ENCODE measurements at regions not wholly inside any gene's neighbourhood (a gene's known extent, or its start where the extent isn't known, plus 50 kb on each side); places are given as distances from the start of the nearest gene placed in this dataset.

GRCh38 chr3:118707991-118708390 lies 326.7 kb downstream of the IGSF11 start:
- no peak overlapping the region for H3K4me3 ChIP-seq
- no peaks in the 10 kb centered on the region for H3K36me3 ChIP-seq
- H3K9me3 ChIP-seq = no peaks in the 10 kb centered on the region
- intact Hi-C loops (cut with DNase I) = no loop called here
- DNase-seq (ENCODE audit: extremely low spot score in 2 of 2) = no peak
- TF ChIP-seq POLR2A (IDR thresholded peaks at IDR 0.05) (no peak), POLR2AphosphoS5 (IDR thresholded peaks at IDR 0.05; ENCODE audit: insufficient read depth in 1 of 2, low read depth in 1 of 2) (no peak)
- TF ChIP-seq, protein P1, sequence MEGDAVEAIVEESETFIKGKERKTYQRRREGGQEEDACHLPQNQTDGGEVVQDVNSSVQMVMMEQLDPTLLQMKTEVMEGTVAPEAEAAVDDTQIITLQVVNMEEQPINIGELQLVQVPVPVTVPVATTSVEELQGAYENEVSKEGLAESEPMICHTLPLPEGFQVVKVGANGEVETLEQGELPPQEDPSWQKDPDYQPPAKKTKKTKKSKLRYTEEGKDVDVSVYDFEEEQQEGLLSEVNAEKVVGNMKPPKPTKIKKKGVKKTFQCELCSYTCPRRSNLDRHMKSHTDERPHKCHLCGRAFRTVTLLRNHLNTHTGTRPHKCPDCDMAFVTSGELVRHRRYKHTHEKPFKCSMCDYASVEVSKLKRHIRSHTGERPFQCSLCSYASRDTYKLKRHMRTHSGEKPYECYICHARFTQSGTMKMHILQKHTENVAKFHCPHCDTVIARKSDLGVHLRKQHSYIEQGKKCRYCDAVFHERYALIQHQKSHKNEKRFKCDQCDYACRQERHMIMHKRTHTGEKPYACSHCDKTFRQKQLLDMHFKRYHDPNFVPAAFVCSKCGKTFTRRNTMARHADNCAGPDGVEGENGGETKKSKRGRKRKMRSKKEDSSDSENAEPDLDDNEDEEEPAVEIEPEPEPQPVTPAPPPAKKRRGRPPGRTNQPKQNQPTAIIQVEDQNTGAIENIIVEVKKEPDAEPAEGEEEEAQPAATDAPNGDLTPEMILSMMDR (IDR thresholded peaks at IDR 0.05) = no peak
- no peak overlapping the region for H3K27ac ChIP-seq
- no peaks in the 10 kb centered on the region for H3K27me3 ChIP-seq
- H3K4me1 ChIP-seq = no peaks in the 10 kb centered on the region

GRCh38 chr3:118710532-118710931 lies 324.1 kb downstream of the IGSF11 start:
- H3K27me3 ChIP-seq = no peaks in the 10 kb centered on the region
- TF ChIP-seq POLR2A (IDR thresholded peaks at IDR 0.05) (no peak), POLR2AphosphoS5 (IDR thresholded peaks at IDR 0.05; ENCODE audit: insufficient read depth in 1 of 2, low read depth in 1 of 2) (no peak)
- TF ChIP-seq, protein P1 (IDR thresholded peaks at IDR 0.05) = no peak
- no peak overlapping the region for H3K4me3 ChIP-seq
- intact Hi-C loops (cut with DNase I) = no loop called here
- H3K36me3 ChIP-seq = no peaks in the 10 kb centered on the region
- no peaks in the 10 kb centered on the region for H3K4me1 ChIP-seq
- H3K27ac ChIP-seq = no peak overlapping the region
- DNase-seq (ENCODE audit: extremely low spot score in 2 of 2) = no peak
- no peaks in the 10 kb centered on the region for H3K9me3 ChIP-seq

GRCh38 chr3:118713502-118714207 lies 321.0 kb downstream of the IGSF11 start:
- H3K9me3 ChIP-seq = no peaks in the 10 kb centered on the region
- H3K27me3 ChIP-seq = no peaks in the 10 kb centered on the region
- intact Hi-C loops (cut with DNase I) = no loop called here
- no peak overlapping the region for H3K27ac ChIP-seq
- no peaks in the 10 kb centered on the region for H3K4me1 ChIP-seq
- no peaks in the 10 kb centered on the region for H3K36me3 ChIP-seq
- H3K4me3 ChIP-seq = no peak overlapping the region
- no peak for DNase-seq (ENCODE audit: extremely low spot score in 2 of 2)
- TF ChIP-seq POLR2AphosphoS5 (IDR thresholded peaks at IDR 0.05; ENCODE audit: insufficient read depth in 1 of 2, low read depth in 1 of 2) (no peak), POLR2A (IDR thresholded peaks at IDR 0.05) (no peak)
- TF ChIP-seq, protein P1 (IDR thresholded peaks at IDR 0.05) = no peak

DNA sequence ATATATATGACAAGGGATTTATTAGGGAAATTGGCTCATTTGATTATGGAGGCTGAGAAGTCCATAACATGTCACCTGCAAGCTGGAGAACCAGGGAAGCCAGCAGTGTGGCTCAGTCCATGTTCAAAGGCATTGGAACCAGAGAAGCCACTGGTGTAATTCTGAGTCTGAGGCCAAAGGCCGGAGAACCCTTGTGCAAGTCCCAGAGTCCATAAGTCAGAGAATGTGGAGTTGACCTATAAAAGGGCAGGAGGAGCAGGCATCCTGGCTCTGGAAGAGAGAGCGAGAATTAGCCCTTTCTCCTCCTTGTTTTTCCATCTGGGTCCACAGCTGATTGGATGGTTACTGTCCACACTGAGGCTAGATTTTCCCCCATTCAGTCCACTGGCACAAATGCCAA lies 319.8 kb downstream of the IGSF11 start:
- no peak for DNase-seq (ENCODE audit: extremely low spot score in 2 of 2)
- TF ChIP-seq POLR2AphosphoS5 (IDR thresholded peaks at IDR 0.05; ENCODE audit: insufficient read depth in 1 of 2, low read depth in 1 of 2) = no peak
- TF ChIP-seq POLR2A (IDR thresholded peaks at IDR 0.05) = no peak
- TF ChIP-seq, protein P1 (IDR thresholded peaks at IDR 0.05) = no peak
- no peaks in the 10 kb centered on the region for H3K27me3 ChIP-seq
- H3K9me3 ChIP-seq = no peaks in the 10 kb centered on the region
- intact Hi-C loops (cut with DNase I) = no loop called here
- no peak overlapping the region for H3K4me3 ChIP-seq
- no peaks in the 10 kb centered on the region for H3K36me3 ChIP-seq
- H3K4me1 ChIP-seq = no peaks in the 10 kb centered on the region
- no peak overlapping the region for H3K27ac ChIP-seq

DNA sequence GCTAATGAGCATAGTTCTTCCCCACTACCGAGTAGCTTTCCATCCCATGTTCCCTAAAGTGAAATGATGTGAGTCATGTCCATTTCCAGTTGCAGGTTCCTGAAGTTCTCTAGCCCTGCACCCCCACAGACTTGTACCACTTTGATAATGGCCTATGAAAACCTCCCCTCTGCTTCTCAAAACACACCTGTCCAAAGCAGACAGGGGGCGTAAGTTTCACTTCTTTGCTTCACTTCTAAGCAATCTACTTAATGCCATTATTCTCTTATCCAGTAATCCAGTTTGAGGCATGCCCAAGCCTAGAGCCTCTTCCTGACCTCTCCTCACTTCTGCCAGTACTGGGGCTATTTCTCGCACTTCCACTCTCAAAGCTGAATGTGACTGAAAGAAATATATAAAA lies 305.1 kb downstream of the IGSF11 start:
- H3K9me3 ChIP-seq = no peaks in the 10 kb centered on the region
- intact Hi-C loops (cut with DNase I) = no loop called here
- H3K4me3 ChIP-seq = no peak overlapping the region
- H3K27ac ChIP-seq = no peak overlapping the region
- no peak for DNase-seq (ENCODE audit: extremely low spot score in 2 of 2)
- no peaks in the 10 kb centered on the region for H3K4me1 ChIP-seq
- TF ChIP-seq POLR2AphosphoS5 (IDR thresholded peaks at IDR 0.05; ENCODE audit: insufficient read depth in 1 of 2, low read depth in 1 of 2) = no peak
- TF ChIP-seq, protein P1 (IDR thresholded peaks at IDR 0.05) = no peak
- no peak for TF ChIP-seq POLR2A (IDR thresholded peaks at IDR 0.05)
- no peaks in the 10 kb centered on the region for H3K27me3 ChIP-seq
- no peaks in the 10 kb centered on the region for H3K36me3 ChIP-seq
